ENCODE measurements at regions not wholly inside any gene's neighbourhood (a gene's known extent, or its start where the extent isn't known, plus 50 kb on each side); places are given as distances from the start of the nearest gene placed in this dataset.

- no peak for TF ChIP-seq POLR2A (IDR thresholded peaks at IDR 0.05)
- TF ChIP-seq CTCF (IDR thresholded peaks at IDR 0.05): no peak
- TF ChIP-seq EP300 (IDR thresholded peaks at IDR 0.05): no peak
These were observed 233.1 kb downstream of the GADD45G start for GRCh38 chr9:89837934-89838310.

Measured in upper lobe of left lung (tissue), 4 donors.